ENCODE measurements at regions not wholly inside any gene's neighbourhood (a gene's known extent, or its start where the extent isn't known, plus 50 kb on each side); places are given as distances from the start of the nearest gene placed in this dataset.

DNA sequence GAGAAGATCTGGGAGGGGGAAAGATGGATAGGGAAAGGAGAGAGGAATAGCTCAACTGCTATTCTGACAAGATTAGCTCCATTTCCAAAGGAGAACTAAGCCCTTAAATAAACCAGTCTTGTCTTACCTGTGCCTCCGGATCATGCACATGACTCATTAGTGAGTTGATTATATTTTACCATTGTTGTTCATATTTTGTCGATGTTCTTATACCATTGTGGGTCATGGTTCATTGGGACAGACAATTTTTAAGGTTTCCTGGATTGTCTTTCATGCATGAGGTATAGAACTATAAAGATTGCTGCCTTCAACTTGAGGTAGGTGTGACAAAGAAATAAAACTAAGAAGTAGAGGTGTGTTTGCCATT lies 243.0 kb upstream of the ATP2B1 start:
- H3K4me1 ChIP-seq: peaks cover 27% of the 10 kb centered on the region
- H3K36me3 ChIP-seq: no peaks in the 10 kb centered on the region
- no peak overlapping the region for H3K27ac ChIP-seq
- ATAC-seq: no peak
- H3K27me3 ChIP-seq (ENCODE audit: low read depth): no peaks in the 10 kb centered on the region
- H3K4me3 ChIP-seq: no peak overlapping the region
- TF ChIP-seq, protein P1, sequence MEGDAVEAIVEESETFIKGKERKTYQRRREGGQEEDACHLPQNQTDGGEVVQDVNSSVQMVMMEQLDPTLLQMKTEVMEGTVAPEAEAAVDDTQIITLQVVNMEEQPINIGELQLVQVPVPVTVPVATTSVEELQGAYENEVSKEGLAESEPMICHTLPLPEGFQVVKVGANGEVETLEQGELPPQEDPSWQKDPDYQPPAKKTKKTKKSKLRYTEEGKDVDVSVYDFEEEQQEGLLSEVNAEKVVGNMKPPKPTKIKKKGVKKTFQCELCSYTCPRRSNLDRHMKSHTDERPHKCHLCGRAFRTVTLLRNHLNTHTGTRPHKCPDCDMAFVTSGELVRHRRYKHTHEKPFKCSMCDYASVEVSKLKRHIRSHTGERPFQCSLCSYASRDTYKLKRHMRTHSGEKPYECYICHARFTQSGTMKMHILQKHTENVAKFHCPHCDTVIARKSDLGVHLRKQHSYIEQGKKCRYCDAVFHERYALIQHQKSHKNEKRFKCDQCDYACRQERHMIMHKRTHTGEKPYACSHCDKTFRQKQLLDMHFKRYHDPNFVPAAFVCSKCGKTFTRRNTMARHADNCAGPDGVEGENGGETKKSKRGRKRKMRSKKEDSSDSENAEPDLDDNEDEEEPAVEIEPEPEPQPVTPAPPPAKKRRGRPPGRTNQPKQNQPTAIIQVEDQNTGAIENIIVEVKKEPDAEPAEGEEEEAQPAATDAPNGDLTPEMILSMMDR (IDR thresholded peaks at IDR 0.05): no peak
- no peak for DNase-seq
- intact Hi-C loops (cut with DNase I): no loop called here
- no peaks in the 10 kb centered on the region for H3K9me3 ChIP-seq

DNA sequence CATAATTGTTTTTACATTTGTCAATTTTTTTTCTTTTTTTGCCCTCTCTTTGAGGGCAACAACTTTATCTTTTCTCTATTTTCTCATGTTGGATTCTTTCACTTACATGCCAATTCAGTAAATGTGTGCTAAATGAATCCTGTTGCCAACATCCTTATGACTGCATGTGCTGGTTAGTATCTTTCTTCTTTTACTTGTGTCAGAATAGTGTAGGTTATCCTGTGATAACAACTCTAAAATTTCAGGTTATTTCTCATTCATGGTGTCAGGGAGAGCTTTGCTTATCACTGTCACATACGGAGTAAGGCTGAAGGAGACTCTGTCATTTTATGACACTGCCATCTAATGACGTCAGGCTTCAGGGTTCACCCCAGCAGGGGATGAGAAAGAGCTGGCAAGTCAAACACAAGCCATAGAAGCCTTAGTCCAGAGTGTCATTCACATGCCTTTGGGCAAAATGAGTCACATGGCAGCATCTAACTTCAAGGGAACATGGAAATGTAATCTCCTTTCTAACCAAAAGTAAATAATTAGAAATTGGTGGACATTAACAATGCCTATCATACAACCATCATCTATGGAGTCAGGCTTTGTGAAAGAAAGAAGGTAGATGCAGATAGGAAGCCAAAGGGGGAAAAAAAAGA lies 242.5 kb upstream of the ATP2B1 start:
- ATAC-seq (no peak), DNase-seq (no peak)
- Histone ChIP-seq H3K4me3 (no peak overlapping the region), H3K36me3 (no peaks in the 10 kb centered on the region), H3K27me3 (ENCODE audit: low read depth) (no peaks in the 10 kb centered on the region), H3K4me1 (peaks cover 27% of the 10 kb centered on the region), H3K9me3 (no peaks in the 10 kb centered on the region), H3K27ac (no peak overlapping the region)
- intact Hi-C loops (cut with DNase I): no loop called here
- TF ChIP-seq, protein P1 (IDR thresholded peaks at IDR 0.05): no peak

DNA sequence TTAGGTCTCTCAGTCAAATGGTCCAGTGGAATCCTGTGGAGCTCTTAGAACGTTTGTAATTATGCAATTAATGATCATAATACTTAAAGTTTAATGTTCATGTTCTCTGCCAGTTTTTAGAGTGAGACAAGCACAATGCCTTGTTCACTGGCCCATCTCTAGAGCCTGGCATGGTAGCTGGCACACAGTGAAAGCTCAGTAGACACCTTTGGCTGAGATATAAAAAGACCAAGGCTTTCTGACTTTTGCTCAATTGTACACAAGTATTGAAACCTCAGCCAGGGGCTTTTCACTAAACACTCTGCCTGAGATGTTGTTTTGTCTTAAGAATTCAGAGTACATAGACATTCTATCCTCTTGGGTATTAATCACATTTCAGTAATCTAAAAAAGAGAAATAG lies 241.8 kb upstream of the ATP2B1 start:
- no peak for DNase-seq
- ATAC-seq: no peak
- H3K4me3 ChIP-seq: no peak overlapping the region
- peak overlapping the region; percentile 13 for H3K27ac ChIP-seq
- intact Hi-C loops (cut with DNase I): no loop called here
- H3K4me1 ChIP-seq: peaks cover 27% of the 10 kb centered on the region
- no peaks in the 10 kb centered on the region for H3K36me3 ChIP-seq
- TF ChIP-seq, protein P1 (IDR thresholded peaks at IDR 0.05): no peak
- no peaks in the 10 kb centered on the region for H3K27me3 ChIP-seq (ENCODE audit: low read depth)
- H3K9me3 ChIP-seq: no peaks in the 10 kb centered on the region

DNA sequence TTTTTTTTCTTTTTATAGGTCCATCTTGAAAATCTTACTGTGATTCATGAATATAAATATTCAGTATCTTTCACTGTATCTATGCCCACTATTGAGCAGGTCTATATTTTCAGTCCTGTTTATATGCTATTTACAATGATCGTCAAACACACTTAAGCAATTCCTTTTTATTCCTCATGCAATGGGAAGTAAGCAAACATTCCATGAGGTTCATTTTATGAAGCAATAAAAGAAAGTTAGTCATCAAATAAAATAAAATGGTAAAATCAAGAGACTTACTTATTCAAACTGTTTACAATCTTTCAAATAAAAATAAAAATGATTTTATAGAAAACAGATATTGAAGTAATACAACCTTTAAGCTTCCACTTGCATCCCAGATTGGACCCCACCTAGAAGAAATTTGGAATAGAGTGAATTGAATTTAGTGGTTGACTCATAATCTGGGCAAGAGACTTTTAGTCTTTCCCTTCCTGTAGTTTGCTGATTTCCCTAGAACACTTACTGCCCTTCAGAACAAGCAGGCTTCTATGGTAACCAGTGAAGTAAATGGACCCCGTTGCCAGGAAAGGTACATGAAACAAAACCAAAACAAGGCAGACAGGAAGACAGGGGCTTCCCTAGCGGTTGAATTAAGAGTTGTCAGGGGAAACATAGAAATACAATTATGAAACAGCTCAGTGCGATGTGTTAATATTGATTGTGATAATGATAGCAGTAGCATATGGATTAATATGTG lies 241.0 kb upstream of the ATP2B1 start:
- no peaks in the 10 kb centered on the region for H3K36me3 ChIP-seq
- intact Hi-C loops (cut with DNase I): no loop called here
- H3K27me3 ChIP-seq (ENCODE audit: low read depth): no peaks in the 10 kb centered on the region
- TF ChIP-seq, protein P1 (IDR thresholded peaks at IDR 0.05): peak; percentile 40
- peaks cover 27% of the 10 kb centered on the region for H3K4me1 ChIP-seq
- H3K4me3 ChIP-seq: no peak overlapping the region
- H3K27ac ChIP-seq: peak overlapping the region; percentile 13
- ATAC-seq (peak; percentile 91), DNase-seq (no peak)
- no peaks in the 10 kb centered on the region for H3K9me3 ChIP-seq

DNA sequence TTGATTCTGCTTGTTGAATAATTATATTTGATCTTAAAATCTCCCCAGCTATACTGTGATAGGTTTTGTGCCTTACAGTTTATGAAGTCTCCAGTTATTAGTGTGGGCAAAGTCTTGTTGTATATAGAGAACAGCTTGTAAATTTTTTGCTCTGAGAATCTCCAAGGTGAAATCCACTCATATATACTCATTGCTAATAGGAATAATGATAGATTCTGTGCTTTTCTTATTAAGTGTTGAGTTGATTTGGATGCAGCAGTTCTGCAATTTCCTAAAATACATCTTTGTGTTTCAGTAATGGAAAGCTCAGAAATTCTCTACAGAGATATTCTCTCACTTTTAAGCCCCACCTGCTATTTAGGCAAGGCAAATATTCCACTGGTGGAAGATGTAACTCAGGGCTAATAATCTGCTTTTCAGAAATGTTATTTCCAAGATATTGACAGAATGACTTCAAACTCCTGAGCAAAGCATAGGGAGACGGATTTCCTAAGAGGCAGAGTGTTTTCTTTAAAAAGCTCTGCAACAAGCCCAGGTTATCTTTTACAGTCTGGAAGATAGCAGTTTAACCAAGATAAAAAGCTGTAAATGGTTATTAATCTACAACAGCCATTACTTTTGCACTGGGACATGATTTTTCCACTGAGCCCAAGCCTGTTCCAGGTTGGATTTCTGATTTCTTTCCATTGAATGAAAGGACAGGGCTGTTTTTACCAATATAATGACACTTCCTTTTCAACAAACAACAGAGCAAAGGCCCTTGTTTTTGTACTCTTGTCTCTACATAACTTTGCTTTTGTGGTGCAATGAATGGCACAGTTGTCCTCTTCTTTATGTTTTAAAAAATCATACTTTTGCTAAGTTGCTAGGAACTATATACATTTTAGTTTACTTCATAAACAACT lies 239.9 kb upstream of the ATP2B1 start:
- no peaks in the 10 kb centered on the region for H3K27me3 ChIP-seq (ENCODE audit: low read depth)
- intact Hi-C loops (cut with DNase I): no loop called here
- TF ChIP-seq, protein P1 (IDR thresholded peaks at IDR 0.05): no peak
- peaks cover 27% of the 10 kb centered on the region for H3K4me1 ChIP-seq
- H3K4me3 ChIP-seq: no peak overlapping the region
- no peak for DNase-seq
- H3K36me3 ChIP-seq: no peaks in the 10 kb centered on the region
- H3K27ac ChIP-seq: no peak overlapping the region
- ATAC-seq: no peak
- no peaks in the 10 kb centered on the region for H3K9me3 ChIP-seq
